GM21381 (cell line): ENCODE measurements at regions not wholly inside any gene's neighbourhood (a gene's known extent, or its start where the extent isn't known, plus 50 kb on each side); places are given as distances from the start of the nearest gene placed in this dataset.
"Not testable (repeated sequence)": the region's sequence is repeated elsewhere in the genome, so short reads cannot be mapped to it uniquely, and the experiment has no call there.

Experiments used
- ATAC-seq: cut with Tn5 transposase; IDR thresholded peaks from one replicate; pipeline ENCODE4 v1.9.1; 2021; ENCODE audit warnings: mild to moderate bottlenecking, moderate library complexity; ENCODE audit not compliant: unreplicated experiment

DNA sequence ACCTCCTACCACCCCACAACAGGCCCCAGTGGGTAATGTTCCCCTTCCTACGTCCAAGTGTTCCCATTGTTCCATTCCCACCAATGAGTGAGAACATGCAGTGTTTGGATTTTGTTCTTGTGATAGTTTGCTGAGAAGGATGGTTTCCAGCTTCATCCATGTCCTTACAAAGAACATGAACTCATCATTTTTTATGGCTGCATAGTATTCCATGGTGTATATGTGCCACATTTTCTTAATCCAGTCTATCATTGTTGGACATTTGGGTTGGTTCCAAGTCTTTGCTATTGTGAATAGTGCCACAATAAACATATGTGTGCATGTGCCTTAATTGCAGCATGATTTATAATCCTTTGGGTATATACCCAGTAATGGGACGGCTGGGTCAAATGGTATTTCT is 81.6 kb downstream of the P2RY10 start:
- ATAC-seq = not testable (repeated sequence)

DNA sequence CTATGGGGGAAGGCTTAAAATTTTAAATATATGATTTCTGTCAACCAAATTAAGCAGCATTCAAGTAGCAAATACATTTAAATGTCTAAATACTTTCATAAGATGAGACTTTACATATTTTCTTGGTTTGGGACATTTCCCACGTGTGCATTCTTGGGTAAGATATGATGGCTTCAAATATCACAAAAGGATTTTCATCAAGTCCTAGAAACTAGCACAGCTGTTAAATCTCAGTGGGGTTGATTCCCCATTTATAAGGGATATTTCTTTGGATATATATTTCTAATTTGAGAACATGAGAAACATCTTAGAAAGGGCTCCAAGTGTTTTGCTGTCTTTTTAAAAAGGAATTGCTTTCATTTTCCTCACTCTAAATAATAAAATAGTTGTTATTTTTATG is 90.2 kb downstream of the P2RY10 start:
- no peak for ATAC-seq

DNA sequence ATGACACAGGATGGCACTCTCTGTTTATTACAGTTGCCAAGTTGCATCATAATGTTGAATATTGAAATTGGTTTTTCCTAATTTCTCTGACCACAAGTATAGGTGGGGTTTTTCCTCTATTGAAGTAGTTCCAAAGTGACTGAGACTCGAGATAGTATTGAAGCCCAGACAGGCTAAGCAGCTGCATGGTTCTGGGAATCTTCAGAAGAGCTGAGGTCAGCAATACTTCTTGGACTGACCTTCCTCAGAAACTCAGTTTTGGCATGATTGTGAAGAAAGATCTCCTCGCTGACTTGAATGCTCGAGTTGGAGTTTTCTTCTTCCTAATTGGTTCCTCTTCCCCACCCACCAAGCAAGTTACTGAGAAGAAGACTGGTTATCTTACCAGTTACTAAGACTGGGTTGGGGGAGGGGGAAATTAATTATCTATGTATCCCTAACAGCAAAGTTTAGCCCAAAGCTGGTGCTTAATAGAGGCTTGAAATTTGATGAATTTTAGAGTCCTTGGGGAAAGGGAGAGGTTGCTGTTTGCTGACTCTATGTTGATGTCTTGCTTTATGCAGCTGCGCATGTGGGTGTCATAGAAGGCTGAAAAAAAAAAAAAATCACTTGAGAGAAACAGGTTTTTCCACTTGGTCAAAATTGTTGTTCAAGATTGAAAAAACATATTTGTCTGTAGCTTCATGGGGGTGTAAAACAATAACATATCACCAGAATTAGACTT is 91.1 kb downstream of the P2RY10 start:
- no peak for ATAC-seq

DNA sequence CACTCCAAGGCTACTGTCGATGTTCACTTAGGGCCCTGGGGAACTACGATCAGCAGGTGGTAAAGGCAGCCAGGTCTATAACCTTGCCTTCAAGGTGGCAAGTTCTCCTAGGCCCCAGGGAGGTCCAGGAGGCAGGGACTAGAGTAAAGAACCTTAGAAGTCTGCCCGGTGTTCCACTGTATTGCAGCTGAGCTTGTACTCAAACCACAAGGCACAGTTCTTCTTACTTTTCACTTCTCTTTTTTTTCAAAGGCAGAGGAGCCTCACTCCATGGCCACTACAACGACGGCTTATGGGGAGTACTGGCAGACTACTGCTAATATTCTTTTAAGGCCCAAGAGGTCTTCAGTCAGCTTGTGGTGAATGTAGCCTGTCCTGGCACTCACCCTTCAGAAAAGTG is 78.8 kb upstream of the GPR174 start:
- ATAC-seq = peak; percentile 86

DNA sequence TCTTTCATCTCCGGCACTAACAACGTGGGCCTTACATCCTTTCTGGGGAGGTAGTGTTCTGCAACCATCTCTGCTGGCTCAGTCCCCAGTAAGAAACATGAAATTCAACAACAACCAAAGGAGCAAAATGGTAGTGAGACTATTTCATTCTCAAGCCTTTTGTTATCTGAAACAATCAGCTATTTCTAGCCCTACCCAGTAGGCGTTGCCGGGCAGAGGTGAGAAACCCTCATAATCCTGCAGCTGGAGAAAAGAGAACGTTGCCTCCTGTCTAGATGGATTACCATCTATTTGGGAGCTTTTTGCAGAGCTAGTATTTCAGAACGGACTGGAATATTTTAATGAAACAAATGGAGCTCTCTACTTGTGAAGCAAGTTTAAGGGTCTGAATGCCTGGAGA is 66.4 kb upstream of the GPR174 start:
- no peak for ATAC-seq

DNA sequence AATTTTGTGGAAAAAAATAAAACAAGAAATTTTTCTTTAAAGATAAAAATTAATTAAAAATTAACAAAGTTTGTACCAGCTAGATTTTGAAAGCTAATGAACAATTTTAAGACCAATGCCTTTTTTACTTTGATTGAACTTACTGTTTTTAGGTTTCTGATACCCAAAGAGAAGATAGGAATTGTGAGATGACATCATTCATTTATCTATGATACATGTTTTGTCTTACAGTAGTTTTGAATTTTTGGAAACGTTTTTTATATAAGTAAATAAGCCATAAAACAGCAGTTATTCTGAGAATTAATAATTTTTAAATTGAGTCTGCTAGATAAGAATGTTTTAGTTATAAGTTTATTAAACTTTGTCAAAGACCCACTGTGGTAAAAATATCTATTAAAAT is 65.0 kb upstream of the GPR174 start:
- ATAC-seq = no peak

DNA sequence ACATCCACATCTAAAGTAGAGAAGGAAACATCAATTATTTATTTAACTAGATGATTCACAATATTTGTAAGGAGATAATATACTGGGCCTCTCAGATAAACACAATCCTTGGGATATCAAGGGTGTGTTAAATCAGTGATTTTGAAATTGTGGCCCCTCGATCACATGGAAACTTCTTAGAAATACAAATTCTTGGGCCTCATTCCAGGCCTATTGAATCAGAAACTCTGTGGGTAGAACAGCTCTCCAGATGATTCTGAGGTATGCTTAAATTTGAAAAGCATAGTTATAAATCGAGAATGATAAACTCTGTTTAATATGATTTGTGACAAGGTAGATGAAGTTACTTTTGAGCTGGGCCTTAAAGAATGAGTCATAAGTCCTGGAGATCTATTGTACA is 64.3 kb upstream of the GPR174 start:
- ATAC-seq = no peak

DNA sequence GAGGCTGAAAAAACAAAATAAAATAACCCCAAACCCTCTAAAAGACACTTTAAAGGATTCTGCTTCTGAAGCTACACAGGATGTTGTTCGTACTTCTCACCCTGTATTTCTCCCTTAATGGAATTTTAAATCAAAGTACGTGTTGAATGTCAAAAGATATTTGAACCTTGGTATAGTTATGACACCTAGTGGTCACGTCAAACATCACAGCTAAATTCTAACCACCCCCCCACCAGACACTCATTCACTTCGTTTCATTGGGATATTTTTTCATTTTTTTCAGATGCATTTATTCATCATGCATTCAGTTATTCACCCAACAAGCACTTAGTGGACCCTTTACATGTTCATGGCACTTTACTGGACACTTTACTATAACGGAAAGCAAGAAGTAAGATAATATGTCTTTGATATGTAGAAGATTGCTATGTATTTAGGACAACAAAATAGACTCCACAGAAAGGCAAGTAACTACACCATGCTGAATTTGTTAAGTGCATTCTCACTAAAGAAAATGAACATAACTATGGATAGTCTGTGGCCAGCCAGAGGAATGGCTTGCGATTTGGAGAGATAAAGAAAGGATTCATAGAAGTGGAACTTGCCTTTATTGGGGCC is 62.5 kb upstream of the GPR174 start:
- no peak for ATAC-seq

DNA sequence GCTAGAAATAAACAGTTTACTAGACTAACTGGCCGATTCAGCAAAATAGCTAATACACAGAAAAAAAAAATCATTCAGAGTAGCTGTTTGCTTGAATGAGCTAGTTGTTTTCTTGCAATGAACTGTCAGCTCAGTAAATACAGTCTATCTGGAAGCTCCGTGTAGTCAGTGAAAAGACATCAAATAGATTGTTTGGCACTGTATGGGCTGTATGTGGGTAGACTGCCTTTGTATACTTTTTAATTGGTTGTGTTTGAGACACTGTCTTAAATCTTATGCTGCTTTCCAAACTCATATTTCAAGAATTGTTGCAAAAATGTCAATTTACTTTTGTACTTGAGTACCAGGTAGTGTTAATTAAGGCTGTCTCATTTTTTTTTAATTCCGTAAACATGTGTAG is 61.6 kb upstream of the GPR174 start:
- ATAC-seq = no peak

DNA sequence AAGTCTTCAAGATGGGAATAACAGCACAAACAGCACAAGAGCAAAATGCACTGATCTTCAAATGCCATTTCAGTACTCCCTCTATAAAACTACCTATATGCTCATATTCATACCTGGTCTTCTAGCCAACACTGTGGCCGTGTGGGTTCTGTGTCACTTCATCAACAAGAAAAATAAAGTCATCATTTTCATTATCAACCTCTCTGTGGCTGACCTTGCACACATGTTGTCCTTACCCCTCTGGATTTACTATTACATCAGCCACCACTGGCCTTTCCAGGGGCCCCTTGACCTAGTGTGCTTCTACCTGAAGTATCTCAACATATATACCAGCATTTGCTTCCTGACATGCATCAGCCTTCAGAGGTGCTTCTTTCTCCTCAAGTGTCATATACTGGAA is 59.6 kb upstream of the GPR174 start:
- no peak for ATAC-seq

DNA sequence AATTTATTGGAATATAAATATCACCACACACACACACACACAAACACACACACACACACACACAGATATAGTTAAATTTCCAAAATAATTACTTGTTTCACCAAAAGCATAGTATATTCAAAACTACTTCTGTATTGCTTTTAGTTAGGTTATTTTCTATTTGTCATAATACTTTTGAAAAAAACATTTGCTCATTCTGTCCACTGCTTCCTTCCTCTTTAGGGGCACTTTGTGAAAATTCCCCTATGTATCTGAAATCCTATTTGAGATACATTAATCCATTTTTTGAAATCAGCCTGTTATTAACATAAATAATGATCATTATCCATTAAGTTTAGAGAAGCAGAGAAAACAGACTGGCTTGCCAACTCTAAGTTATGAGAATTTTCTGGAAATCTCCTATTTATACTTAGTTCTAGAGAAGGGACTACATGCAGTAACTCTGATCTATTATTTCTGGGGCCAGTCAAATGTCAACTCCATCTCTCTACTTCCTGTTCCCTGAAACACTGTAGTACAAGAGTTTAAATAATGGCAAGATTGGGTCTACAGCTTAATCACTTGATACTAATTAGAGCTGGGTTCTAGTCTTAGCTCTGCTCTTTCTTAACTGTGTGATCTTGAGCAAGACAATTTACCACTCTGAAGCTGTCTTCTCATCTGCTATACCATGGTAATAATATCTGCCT is 54.4 kb upstream of the GPR174 start:
- no peak for ATAC-seq

DNA sequence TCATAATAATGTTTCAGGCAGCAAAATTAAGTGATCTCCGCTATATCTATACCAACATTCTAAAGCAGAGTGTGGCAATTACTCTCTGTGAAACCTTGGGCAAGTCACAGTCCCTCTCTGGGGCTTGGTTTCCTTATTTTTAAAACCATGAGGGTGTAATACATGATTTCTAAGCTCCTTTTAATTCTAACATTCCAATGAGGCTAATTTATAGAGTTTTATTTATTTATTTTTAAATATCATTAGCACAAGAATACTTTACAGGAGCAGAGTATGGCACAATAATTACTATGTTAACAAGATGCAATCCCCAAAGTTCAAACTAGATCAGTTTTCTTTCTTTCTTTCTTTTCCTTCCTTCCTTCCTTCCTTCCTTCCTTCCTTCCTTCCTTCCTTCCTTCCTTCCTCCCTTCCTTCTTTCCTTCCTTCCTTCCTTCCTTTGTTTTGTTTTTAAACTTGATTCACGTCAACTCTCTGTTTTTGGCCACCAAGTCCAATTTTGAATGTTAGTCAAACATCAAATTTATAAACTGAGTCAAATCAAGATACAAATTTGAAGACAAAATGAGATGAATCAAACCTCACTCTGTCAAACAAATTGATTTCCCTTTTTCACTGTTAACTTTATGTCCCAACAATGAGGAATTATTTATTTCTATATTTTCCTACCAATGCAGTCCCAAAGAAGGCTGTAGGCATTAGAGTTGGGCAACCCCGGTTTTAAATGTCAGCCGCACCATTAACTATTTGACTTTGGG is 50.2 kb upstream of the GPR174 start:
- no peak for ATAC-seq
